ENCODE measurements at regions not wholly inside any gene's neighbourhood (a gene's known extent, or its start where the extent isn't known, plus 50 kb on each side); places are given as distances from the start of the nearest gene placed in this dataset.

DNA sequence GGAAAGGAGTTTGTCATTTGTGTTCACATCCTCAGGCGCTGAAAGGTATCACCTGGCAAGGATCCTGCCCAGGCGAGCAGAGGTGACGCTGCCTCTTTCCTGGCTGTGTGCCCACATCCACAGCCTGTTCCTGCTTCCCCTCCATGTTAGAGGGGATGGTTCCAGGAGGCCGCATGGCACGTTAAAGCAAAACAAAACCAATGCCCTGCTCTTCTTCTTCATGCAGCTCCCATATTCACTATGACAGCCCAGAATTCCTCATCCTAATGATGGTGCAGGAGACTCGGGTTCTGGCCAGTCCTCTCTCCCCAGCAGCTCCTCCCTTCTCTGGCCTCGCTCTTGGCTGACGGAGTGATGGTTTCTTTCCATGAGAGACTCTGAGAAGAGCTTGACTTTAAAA, 678.5 kb upstream of the ANKRD30A start:
- H3K27ac ChIP-seq: peak overlapping the region; percentile 19 to 40
- peak in 1 of 2 donors; percentile 66 for DNase-seq (ENCODE audit: low spot score in 2 of 2)
- peak overlapping the region; percentile 19 to 43 for H3K4me3 ChIP-seq
- H3K4me1 ChIP-seq: no peaks in the 10 kb centered on the region
- intact Hi-C loops (cut with DNase I): loop anchor here (5.0 kb wide), 1 partner anchor 330 kb away; no protein-coding TSS in a partner anchor
- H3K36me3 ChIP-seq: no peaks in the 10 kb centered on the region
- TF ChIP-seq, protein P1, sequence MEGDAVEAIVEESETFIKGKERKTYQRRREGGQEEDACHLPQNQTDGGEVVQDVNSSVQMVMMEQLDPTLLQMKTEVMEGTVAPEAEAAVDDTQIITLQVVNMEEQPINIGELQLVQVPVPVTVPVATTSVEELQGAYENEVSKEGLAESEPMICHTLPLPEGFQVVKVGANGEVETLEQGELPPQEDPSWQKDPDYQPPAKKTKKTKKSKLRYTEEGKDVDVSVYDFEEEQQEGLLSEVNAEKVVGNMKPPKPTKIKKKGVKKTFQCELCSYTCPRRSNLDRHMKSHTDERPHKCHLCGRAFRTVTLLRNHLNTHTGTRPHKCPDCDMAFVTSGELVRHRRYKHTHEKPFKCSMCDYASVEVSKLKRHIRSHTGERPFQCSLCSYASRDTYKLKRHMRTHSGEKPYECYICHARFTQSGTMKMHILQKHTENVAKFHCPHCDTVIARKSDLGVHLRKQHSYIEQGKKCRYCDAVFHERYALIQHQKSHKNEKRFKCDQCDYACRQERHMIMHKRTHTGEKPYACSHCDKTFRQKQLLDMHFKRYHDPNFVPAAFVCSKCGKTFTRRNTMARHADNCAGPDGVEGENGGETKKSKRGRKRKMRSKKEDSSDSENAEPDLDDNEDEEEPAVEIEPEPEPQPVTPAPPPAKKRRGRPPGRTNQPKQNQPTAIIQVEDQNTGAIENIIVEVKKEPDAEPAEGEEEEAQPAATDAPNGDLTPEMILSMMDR (IDR thresholded peaks at IDR 0.05): no peak
- H3K27me3 ChIP-seq: no peaks in the 10 kb centered on the region
- no peaks in the 10 kb centered on the region for H3K9me3 ChIP-seq

DNA sequence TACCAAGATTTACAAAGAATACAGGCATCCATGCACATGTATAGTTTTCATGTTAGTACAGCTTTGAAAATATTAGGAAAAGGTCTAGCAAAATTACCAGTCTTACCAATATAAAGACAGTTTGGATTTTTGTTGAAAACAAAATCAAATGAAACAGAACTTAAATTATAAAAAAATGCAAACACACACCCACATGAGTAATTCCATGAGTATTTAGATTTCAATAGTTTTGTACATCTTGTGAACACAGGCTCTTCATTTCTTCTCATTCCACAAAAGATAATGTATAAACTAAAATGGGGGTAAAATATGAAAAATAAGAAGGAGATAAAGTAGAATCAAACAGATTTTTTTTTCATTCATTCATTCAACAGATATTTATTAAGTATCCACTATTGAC, 682.2 kb upstream of the ANKRD30A start:
- intact Hi-C loops (cut with DNase I): no loop called here
- TF ChIP-seq, protein P1 (IDR thresholded peaks at IDR 0.05): no peak
- Histone ChIP-seq H3K27ac (no peak overlapping the region), H3K9me3 (no peaks in the 10 kb centered on the region), H3K27me3 (no peaks in the 10 kb centered on the region), H3K4me3 (no peak overlapping the region), H3K4me1 (no peaks in the 10 kb centered on the region), H3K36me3 (no peaks in the 10 kb centered on the region)
- DNase-seq (ENCODE audit: low spot score in 2 of 2): no peak

GRCh38 chr10:36441557-36441956, 683.8 kb upstream of the ANKRD30A start:
- Histone ChIP-seq H3K9me3 (no peaks in the 10 kb centered on the region), H3K27ac (no peak overlapping the region), H3K4me1 (no peaks in the 10 kb centered on the region), H3K36me3 (no peaks in the 10 kb centered on the region), H3K27me3 (no peaks in the 10 kb centered on the region), H3K4me3 (no peak overlapping the region)
- no peak for DNase-seq (ENCODE audit: low spot score in 2 of 2)
- intact Hi-C loops (cut with DNase I): no loop called here
- TF ChIP-seq, protein P1 (IDR thresholded peaks at IDR 0.05): no peak

GRCh38 chr10:36440539-36440938, 684.9 kb upstream of the ANKRD30A start:
- intact Hi-C loops (cut with DNase I): no loop called here
- Histone ChIP-seq H3K4me1 (no peaks in the 10 kb centered on the region), H3K36me3 (no peaks in the 10 kb centered on the region), H3K4me3 (no peak overlapping the region), H3K9me3 (no peaks in the 10 kb centered on the region), H3K27ac (no peak overlapping the region), H3K27me3 (no peaks in the 10 kb centered on the region)
- no peak for DNase-seq (ENCODE audit: low spot score in 2 of 2)
- TF ChIP-seq, protein P1 (IDR thresholded peaks at IDR 0.05): no peak

GRCh38 chr10:36437367-36437766, 688.0 kb upstream of the ANKRD30A start:
- no peaks in the 10 kb centered on the region for H3K9me3 ChIP-seq
- no peak overlapping the region for H3K4me3 ChIP-seq
- TF ChIP-seq, protein P1 (IDR thresholded peaks at IDR 0.05): no peak
- H3K27me3 ChIP-seq: no peaks in the 10 kb centered on the region
- no peak for DNase-seq (ENCODE audit: low spot score in 2 of 2)
- no peaks in the 10 kb centered on the region for H3K4me1 ChIP-seq
- no peak overlapping the region for H3K27ac ChIP-seq
- H3K36me3 ChIP-seq: no peaks in the 10 kb centered on the region
- intact Hi-C loops (cut with DNase I): no loop called here

GRCh38 chr10:36428507-36428906, 696.9 kb upstream of the ANKRD30A start:
- no peak for DNase-seq (ENCODE audit: low spot score in 2 of 2)
- H3K4me3 ChIP-seq: no peak overlapping the region
- TF ChIP-seq, protein P1 (IDR thresholded peaks at IDR 0.05): no peak
- no peaks in the 10 kb centered on the region for H3K36me3 ChIP-seq
- no peaks in the 10 kb centered on the region for H3K9me3 ChIP-seq
- intact Hi-C loops (cut with DNase I): no loop called here
- no peaks in the 10 kb centered on the region for H3K4me1 ChIP-seq
- H3K27me3 ChIP-seq: no peaks in the 10 kb centered on the region
- no peak overlapping the region for H3K27ac ChIP-seq

All from ascending aorta (tissue), 2 donors.